CD4-positive, alpha-beta T cell (primary cell): ENCODE measurements at regions not wholly inside any gene's neighbourhood (a gene's known extent, or its start where the extent isn't known, plus 50 kb on each side); places are given as distances from the start of the nearest gene placed in this dataset.

Experiments
- ATAC-seq: fragments of 200-7000 bp; cut with Tn5 transposase; one replicate; pipeline ENCODE4 v1.10.0; 2022; ENCODE audit warnings: mild to moderate bottlenecking; ENCODE audit not compliant: poor library complexity
- CTCF ChIA-PET: fragments of 350-600 bp; sonication (Branson Sonifier 250); formaldehyde crosslinking; loops from one replicate; lab custom pipeline; 2021; ENCODE audit warnings: antibody characterized with exemption, inconsistent platforms; lab: Charles Lee
- POLR2A ChIA-PET: fragments of 350-600 bp; sonication (Branson Sonifier 250); formaldehyde crosslinking; loops from one replicate; lab custom pipeline; 2021; ENCODE audit warnings: antibody characterized with exemption, inconsistent platforms; lab: Charles Lee
- DNase-seq, 14 experiments: peaks; one replicate each; pipeline ENCODE4 v3.0.0-alpha.2; 2013 to 2020; ENCODE audit warnings: mixed read lengths in 2 of 14
- H3K27ac ChIP-seq, 2 donors: one replicate each; pipeline versions ENCODE4 v1.5.1 to v1.7.0; 2013; ENCODE audit warnings: low read length in 2 of 2, low read depth in 1 of 2, mild to moderate bottlenecking in 1 of 2
- H3K27me3 ChIP-seq, 2 experiments: 1 replicate in 1 of 2; 2 replicates in 1 of 2; pipeline versions ENCODE4 v1.6.1 to v1.7.0; 2013; ENCODE audit warnings: low read length in 2 of 2, control low read depth in 1 of 2, mild to moderate bottlenecking in 1 of 2, moderate library complexity in 1 of 2; ENCODE audit not compliant: insufficient read depth in 2 of 2, control insufficient read depth in 1 of 2
- H3K36me3 ChIP-seq: one replicate; pipeline ENCODE4 v1.6.1; 2013; ENCODE audit warnings: low read length, control low read depth; ENCODE audit not compliant: insufficient read depth
- H3K4me1 ChIP-seq: one replicate; pipeline ENCODE4 v1.6.1; 2013; ENCODE audit warnings: low read length, control low read depth; ENCODE audit not compliant: insufficient read depth
- H3K4me3 ChIP-seq: one replicate; pipeline ENCODE4 v1.5.1; 2013; ENCODE audit warnings: mild to moderate bottlenecking, low read length, moderate library complexity
- H3K9me3 ChIP-seq, 2 experiments: 1 replicate in 1 of 2; 2 replicates in 1 of 2; pipeline versions ENCODE4 v1.6.1 to v1.7.0; 2013; ENCODE audit warnings: low read length in 2 of 2, mild to moderate bottlenecking in 2 of 2, control low read depth in 1 of 2, moderate library complexity in 1 of 2; ENCODE audit not compliant: control insufficient read depth in 1 of 2, insufficient read depth in 1 of 2
- H3K27ac Mint-ChIP-seq: one replicate; pipeline ENCODE4 v1.8.0; 2020; ENCODE audit warnings: mixed read lengths
- H3K27me3 Mint-ChIP-seq: one replicate; pipeline ENCODE4 v1.8.0; 2021; ENCODE audit warnings: mixed read lengths
- H3K36me3 Mint-ChIP-seq: one replicate; pipeline ENCODE4 v1.8.0; 2021; ENCODE audit warnings: low read depth, mixed read lengths
- H3K4me1 Mint-ChIP-seq: one replicate; pipeline ENCODE4 v1.8.0; 2021; ENCODE audit warnings: low read depth, mixed read lengths
- H3K4me3 Mint-ChIP-seq: one replicate; pipeline ENCODE4 v1.8.0; 2020; ENCODE audit warnings: mild to moderate bottlenecking, mixed read lengths
- H3K9me3 Mint-ChIP-seq: one replicate; pipeline ENCODE4 v1.8.0; 2020; ENCODE audit warnings: mixed read lengths
- intact Hi-C, 2 experiments: fragments of 100-400 bp; cut with DNase I in 1 of 2; cut with micrococcal nuclease in 1 of 2; formaldehyde crosslinking; loops; one replicate each; pipeline versions ENCODE4 v1.15.1 to v1.9.0; 2023 to 2025; cut with DNase I, micrococcal nuclease
- TF ChIP-seq, protein P1 (sequence below): fragments of 200-600 bp; IDR thresholded peaks from one replicate; pipeline ENCODE4 v1.8.0; 2022; ENCODE audit warnings: antibody characterized with exemption, mild to moderate bottlenecking

DNA sequence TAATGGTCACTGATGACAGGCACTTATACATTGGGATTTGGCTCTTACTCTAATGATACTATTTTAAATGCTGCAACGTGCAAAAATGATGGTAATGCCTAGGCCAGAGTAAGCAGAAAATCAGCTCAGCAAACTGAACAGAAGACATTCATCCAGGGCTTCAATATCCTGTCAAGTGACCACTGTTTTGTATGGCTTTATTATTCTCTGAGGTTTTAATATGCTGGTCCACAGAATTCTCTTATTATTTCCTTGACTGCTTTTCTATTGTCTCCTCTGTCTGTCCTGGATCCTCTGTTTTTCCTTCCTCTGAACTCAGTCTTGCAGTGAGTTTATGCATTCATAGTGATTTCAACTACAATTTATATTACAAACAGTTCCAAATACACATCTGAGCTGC is 90.8 kb upstream of the PMFBP1 start:
- intact Hi-C loops = no loop called here
- Histone ChIP-seq H3K27me3 (no peaks in the 10 kb centered on the region), H3K4me3 (no peak overlapping the region), H3K9me3 (no peaks in the 10 kb centered on the region), H3K4me1 (no peaks in the 10 kb centered on the region), H3K27ac (no peak overlapping the region), H3K36me3 (no peaks in the 10 kb centered on the region)
- TF ChIP-seq, protein P1, sequence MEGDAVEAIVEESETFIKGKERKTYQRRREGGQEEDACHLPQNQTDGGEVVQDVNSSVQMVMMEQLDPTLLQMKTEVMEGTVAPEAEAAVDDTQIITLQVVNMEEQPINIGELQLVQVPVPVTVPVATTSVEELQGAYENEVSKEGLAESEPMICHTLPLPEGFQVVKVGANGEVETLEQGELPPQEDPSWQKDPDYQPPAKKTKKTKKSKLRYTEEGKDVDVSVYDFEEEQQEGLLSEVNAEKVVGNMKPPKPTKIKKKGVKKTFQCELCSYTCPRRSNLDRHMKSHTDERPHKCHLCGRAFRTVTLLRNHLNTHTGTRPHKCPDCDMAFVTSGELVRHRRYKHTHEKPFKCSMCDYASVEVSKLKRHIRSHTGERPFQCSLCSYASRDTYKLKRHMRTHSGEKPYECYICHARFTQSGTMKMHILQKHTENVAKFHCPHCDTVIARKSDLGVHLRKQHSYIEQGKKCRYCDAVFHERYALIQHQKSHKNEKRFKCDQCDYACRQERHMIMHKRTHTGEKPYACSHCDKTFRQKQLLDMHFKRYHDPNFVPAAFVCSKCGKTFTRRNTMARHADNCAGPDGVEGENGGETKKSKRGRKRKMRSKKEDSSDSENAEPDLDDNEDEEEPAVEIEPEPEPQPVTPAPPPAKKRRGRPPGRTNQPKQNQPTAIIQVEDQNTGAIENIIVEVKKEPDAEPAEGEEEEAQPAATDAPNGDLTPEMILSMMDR = no peak
- H3K4me1 Mint-ChIP-seq = no peaks in the 10 kb centered on the region
- no peak for DNase-seq
- H3K27me3 Mint-ChIP-seq = no peaks in the 10 kb centered on the region
- no peaks in the 10 kb centered on the region for H3K36me3 Mint-ChIP-seq
- ChIA-PET POLR2A (no interaction called here), CTCF (no interaction called here)
- ATAC-seq = no peak
- H3K4me3 Mint-ChIP-seq = no peak overlapping the region
- no peak overlapping the region for H3K27ac Mint-ChIP-seq
- no peaks in the 10 kb centered on the region for H3K9me3 Mint-ChIP-seq

DNA sequence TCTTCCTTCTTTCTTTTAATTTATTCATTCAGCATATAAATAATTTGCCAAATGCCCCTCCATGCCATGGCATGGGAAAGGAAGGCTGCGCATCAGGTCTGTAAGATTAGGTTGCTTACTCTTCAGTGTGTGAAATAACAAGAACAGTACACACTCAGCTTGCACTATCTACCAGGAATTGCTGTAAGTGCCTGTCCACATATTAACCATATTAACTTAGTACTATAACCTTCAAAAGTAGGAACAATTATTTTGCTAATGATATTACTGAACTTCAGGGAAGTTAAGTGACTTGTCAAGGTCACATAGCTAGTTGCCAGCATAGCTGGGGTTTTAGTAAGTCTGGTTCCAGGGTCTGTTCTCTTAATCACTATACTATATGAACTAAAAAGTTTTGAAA is 89.2 kb upstream of the PMFBP1 start:
- POLR2A ChIA-PET = no interaction called here
- TF ChIP-seq, protein P1 = no peak
- CTCF ChIA-PET = no interaction called here

DNA sequence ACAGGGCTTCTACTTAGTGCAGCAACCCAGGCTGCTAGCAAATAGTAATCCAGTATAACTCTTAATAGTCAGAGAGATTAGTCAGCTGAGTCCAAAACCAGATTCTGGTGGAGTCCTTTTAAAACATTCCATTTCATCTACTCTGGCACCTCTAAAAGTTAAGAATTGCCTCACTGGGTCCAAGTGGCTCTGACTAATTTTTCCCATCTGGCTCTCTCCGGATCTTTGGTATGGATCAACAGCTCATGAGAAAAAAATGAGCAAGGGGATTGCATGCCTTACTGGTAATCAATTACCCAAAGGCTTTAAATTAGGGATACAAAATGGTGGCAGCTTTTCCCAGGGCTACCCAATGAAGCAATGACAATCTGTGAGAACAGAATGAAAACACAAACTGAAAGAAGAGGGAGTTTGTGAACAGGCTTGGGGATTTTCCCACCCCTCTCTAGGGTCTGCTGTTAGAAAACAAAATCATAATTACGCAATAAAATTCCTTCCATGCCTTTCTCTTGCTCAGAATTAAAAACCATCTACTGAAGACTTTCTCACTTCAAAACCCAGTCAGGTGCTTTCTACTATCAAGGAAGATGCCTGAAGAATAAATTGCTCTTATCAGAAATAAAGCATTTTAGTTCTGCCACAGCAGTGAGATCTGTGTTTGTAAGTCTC is 84.6 kb upstream of the PMFBP1 start:
- Histone ChIP-seq H3K9me3 (no peaks in the 10 kb centered on the region), H3K27me3 (no peaks in the 10 kb centered on the region), H3K36me3 (no peaks in the 10 kb centered on the region), H3K27ac (no peak overlapping the region), H3K4me1 (no peaks in the 10 kb centered on the region), H3K4me3 (no peak overlapping the region)
- CTCF ChIA-PET = no interaction called here
- no peaks in the 10 kb centered on the region for H3K36me3 Mint-ChIP-seq
- no peaks in the 10 kb centered on the region for H3K27me3 Mint-ChIP-seq
- no peak for ATAC-seq
- TF ChIP-seq, protein P1 = no peak
- POLR2A ChIA-PET = no interaction called here
- no peaks in the 10 kb centered on the region for H3K4me1 Mint-ChIP-seq
- no peaks in the 10 kb centered on the region for H3K9me3 Mint-ChIP-seq
- H3K27ac Mint-ChIP-seq = no peak overlapping the region
- DNase-seq = no peak
- intact Hi-C loops = no loop called here
- H3K4me3 Mint-ChIP-seq = no peak overlapping the region

More for the DNA sequence above, 89.2 kb upstream of the PMFBP1 start:
- DNase-seq (no peak), ATAC-seq (no peak)
- no peaks in the 10 kb centered on the region for H3K4me1 ChIP-seq
- H3K36me3 Mint-ChIP-seq = no peaks in the 10 kb centered on the region
- no peaks in the 10 kb centered on the region for H3K9me3 ChIP-seq
- H3K27me3 Mint-ChIP-seq = no peaks in the 10 kb centered on the region
- no peaks in the 10 kb centered on the region for H3K9me3 Mint-ChIP-seq
- no peak overlapping the region for H3K27ac Mint-ChIP-seq
- H3K4me3 Mint-ChIP-seq = no peak overlapping the region
- no peaks in the 10 kb centered on the region for H3K36me3 ChIP-seq
- intact Hi-C loops = no loop called here
- no peak overlapping the region for H3K4me3 ChIP-seq
- no peaks in the 10 kb centered on the region for H3K27me3 ChIP-seq
- no peak overlapping the region for H3K27ac ChIP-seq
- H3K4me1 Mint-ChIP-seq = no peaks in the 10 kb centered on the region
